ENCODE measurements at regions not wholly inside any gene's neighbourhood (a gene's known extent, or its start where the extent isn't known, plus 50 kb on each side); places are given as distances from the start of the nearest gene placed in this dataset.
"Not testable (repeated sequence)": the region's sequence is repeated elsewhere in the genome, so short reads cannot be mapped to it uniquely, and the experiment has no call there.

- no peak for TF ChIP-seq CTCF (IDR thresholded peaks at IDR 0.05; ENCODE audit: borderline replicate concordance)
- DNase-seq, result no peak
- no peak overlapping the region for H3K4me3 ChIP-seq
- H3K27ac ChIP-seq (replicated peaks), result no peak overlapping the region
- no peaks in the 10 kb centered on the region for H3K4me1 ChIP-seq
- H3K36me3 ChIP-seq, result no peaks in the 10 kb centered on the region
- H3K27me3 ChIP-seq (ENCODE audit: low read depth), result no peaks in the 10 kb centered on the region
- intact Hi-C loops (cut with micrococcal nuclease), result no loop called here
- H3K9me3 ChIP-seq (replicated peaks), result no peaks in the 10 kb centered on the region
Observed at GRCh38 chr5:117327511-117327910, 752.9 kb upstream of the SEMA6A start.

DNA sequence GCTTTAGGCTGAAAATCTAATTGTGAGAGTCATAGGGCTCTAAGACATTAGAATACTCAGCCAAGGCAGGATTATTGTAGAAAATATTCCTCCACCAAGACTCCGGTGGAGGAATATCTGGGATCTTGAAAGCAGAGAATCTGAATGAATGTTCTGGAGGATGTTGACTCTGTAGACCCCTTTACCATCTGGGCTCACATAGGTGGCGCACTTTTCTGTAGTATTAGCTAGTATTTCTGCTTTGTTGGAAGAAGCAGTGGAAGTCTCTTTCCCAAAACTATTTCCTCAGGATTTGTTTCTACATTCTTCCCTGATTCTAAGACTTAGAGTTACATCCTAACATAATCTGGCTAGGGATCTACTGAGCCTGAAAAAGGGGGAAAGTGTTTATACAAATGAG lies 752.4 kb upstream of the SEMA6A start:
- H3K9me3 ChIP-seq (replicated peaks), result no peaks in the 10 kb centered on the region
- no peaks in the 10 kb centered on the region for H3K36me3 ChIP-seq
- H3K27me3 ChIP-seq (ENCODE audit: low read depth), result no peaks in the 10 kb centered on the region
- no peak for TF ChIP-seq CTCF (IDR thresholded peaks at IDR 0.05; ENCODE audit: borderline replicate concordance)
- intact Hi-C loops (cut with micrococcal nuclease), result no loop called here
- H3K27ac ChIP-seq (replicated peaks), result no peak overlapping the region
- no peak overlapping the region for H3K4me3 ChIP-seq
- H3K4me1 ChIP-seq, result no peaks in the 10 kb centered on the region
- no peak for DNase-seq

GRCh38 chr5:117318528-117318927 lies 743.9 kb upstream of the SEMA6A start:
- Histone ChIP-seq H3K27me3 (ENCODE audit: low read depth) (no peaks in the 10 kb centered on the region), H3K27ac (replicated peaks) (no peak overlapping the region), H3K4me3 (no peak overlapping the region), H3K36me3 (no peaks in the 10 kb centered on the region), H3K4me1 (no peaks in the 10 kb centered on the region), H3K9me3 (replicated peaks) (no peaks in the 10 kb centered on the region)
- intact Hi-C loops (cut with micrococcal nuclease), result no loop called here
- no peak for DNase-seq
- TF ChIP-seq CTCF (IDR thresholded peaks at IDR 0.05; ENCODE audit: borderline replicate concordance), result no peak

- no peaks in the 10 kb centered on the region for H3K9me3 ChIP-seq (replicated peaks)
- no peak overlapping the region for H3K27ac ChIP-seq (replicated peaks)
- H3K4me1 ChIP-seq, result no peaks in the 10 kb centered on the region
- H3K36me3 ChIP-seq, result no peaks in the 10 kb centered on the region
- intact Hi-C loops (cut with micrococcal nuclease), result no loop called here
- no peak for DNase-seq
- no peak for TF ChIP-seq CTCF (IDR thresholded peaks at IDR 0.05; ENCODE audit: borderline replicate concordance)
- H3K27me3 ChIP-seq (ENCODE audit: low read depth), result no peaks in the 10 kb centered on the region
- H3K4me3 ChIP-seq, result no peak overlapping the region
Observed at GRCh38 chr5:117315170-117315569, 740.5 kb upstream of the SEMA6A start.

DNA sequence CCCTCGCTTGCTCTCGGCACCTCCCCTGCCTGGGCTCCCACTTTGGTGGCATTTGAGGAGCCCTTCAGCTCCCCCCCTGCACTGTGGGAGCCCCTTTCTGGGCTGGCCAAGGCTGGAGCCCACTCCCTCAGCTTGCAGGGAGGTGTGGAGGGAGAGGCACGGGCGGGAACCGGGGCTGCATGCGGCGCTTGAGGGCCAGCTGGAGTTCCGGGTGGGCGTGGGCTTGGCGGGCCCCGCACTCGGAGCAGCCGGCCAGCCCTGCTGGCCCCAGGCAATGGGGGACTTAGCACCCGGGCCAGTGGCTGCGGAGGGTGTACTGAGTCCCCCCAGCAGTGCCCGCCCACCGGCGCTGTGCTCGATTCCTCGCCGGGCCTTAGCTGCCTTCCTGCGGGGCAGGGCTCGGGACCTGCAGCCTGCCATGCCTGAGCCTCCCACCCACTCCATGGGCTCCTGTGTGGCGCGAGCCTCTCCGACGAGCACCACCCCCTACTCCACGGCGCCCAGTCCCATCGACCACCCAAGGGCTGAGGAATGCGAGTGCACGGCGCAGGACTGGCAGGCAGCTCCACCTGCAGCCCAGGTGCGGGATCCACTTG lies 730.0 kb upstream of the SEMA6A start:
- H3K9me3 ChIP-seq (replicated peaks); H3K4me1 ChIP-seq; intact Hi-C loops (cut with micrococcal nuclease); H3K27me3 ChIP-seq (ENCODE audit: low read depth); H3K27ac ChIP-seq (replicated peaks); DNase-seq; H3K36me3 ChIP-seq; H3K4me3 ChIP-seq: not testable (repeated sequence)

DNA sequence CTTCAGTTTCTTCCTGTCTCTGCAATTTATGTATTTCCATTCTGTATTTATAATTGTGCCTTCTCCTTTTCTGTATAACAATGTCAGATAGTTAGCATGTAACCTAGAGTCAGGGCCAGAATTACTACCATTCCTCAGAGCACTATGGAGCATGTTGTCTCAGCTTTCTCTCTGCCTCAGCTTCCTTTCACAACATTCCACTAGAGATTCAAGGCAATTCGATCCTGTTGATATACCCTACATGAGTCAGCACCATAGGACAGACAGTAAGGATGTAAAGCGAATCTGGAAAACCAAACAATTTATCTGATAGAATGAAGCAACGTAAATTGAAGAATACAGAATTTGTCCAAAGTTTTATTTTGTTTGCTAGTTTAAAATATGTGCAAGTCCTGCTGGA lies 728.3 kb upstream of the SEMA6A start:
- H3K4me1 ChIP-seq, result peaks cover 9% of the 10 kb centered on the region
- no peaks in the 10 kb centered on the region for H3K36me3 ChIP-seq
- no peak overlapping the region for H3K4me3 ChIP-seq
- H3K9me3 ChIP-seq (replicated peaks), result no peaks in the 10 kb centered on the region
- DNase-seq, result no peak
- H3K27me3 ChIP-seq (ENCODE audit: low read depth), result no peaks in the 10 kb centered on the region
- no peak overlapping the region for H3K27ac ChIP-seq (replicated peaks)
- intact Hi-C loops (cut with micrococcal nuclease), result no loop called here
- no peak for TF ChIP-seq CTCF (IDR thresholded peaks at IDR 0.05; ENCODE audit: borderline replicate concordance)

All from left ventricle myocardium inferior (tissue), 1 donor.